ENCODE measurements at regions not wholly inside any gene's neighbourhood (a gene's known extent, or its start where the extent isn't known, plus 50 kb on each side); places are given as distances from the start of the nearest gene placed in this dataset.

- Histone ChIP-seq H3K79me2 (replicated peaks; ENCODE audit: insufficient read depth, low read length) (no peaks in the 10 kb centered on the region), H3F3A (ENCODE audit: insufficient read depth, low read length, poor library complexity, severe bottlenecking) (no peaks in the 10 kb centered on the region), H3K36me3 (ENCODE audit: insufficient read depth, low read length) (no peaks in the 10 kb centered on the region), H3K9me3 (ENCODE audit: low read length) (no peaks in the 10 kb centered on the region), H4K20me1 (ENCODE audit: insufficient read depth) (no peaks in the 10 kb centered on the region), H3K4me3 (ENCODE audit: low read length) (no peak overlapping the region), H3K27me3 (ENCODE audit: insufficient read depth, low read depth, low read length) (no peaks in the 10 kb centered on the region), H3K27ac (ENCODE audit: low read length) (no peak overlapping the region), H2AFZ (ENCODE audit: low read depth, low read length) (no peak overlapping the region), H3K4me2 (ENCODE audit: low read length) (no peak overlapping the region), H3K9me2 (ENCODE audit: insufficient read depth, low read length) (no peaks in the 10 kb centered on the region), H3K9ac (ENCODE audit: low read length) (no peak overlapping the region)
- TF ChIP-seq REST (IDR thresholded peaks at IDR 0.05; ENCODE audit: borderline replicate concordance) (no peak), EZH2 (IDR thresholded peaks at IDR 0.05; ENCODE audit: borderline replicate concordance, insufficient read depth, low read length, poor library complexity, severe bottlenecking) (no peak), RAD21 (conservative IDR thresholded peaks at IDR 0.05) (no peak), POLR2AphosphoS5 (IDR thresholded peaks at IDR 0.05) (no peak), SMC3 (conservative IDR thresholded peaks at IDR 0.05; ENCODE audit: poor library complexity) (no peak), MXI1 (conservative IDR thresholded peaks at IDR 0.05; ENCODE audit: poor library complexity, severe bottlenecking) (no peak), EP300 (conservative IDR thresholded peaks at IDR 0.05; ENCODE audit: poor library complexity, severe bottlenecking) (no peak), TAF1 (IDR thresholded peaks at IDR 0.05; ENCODE audit: low read depth) (no peak)
- TF ChIP-seq, protein P1, sequence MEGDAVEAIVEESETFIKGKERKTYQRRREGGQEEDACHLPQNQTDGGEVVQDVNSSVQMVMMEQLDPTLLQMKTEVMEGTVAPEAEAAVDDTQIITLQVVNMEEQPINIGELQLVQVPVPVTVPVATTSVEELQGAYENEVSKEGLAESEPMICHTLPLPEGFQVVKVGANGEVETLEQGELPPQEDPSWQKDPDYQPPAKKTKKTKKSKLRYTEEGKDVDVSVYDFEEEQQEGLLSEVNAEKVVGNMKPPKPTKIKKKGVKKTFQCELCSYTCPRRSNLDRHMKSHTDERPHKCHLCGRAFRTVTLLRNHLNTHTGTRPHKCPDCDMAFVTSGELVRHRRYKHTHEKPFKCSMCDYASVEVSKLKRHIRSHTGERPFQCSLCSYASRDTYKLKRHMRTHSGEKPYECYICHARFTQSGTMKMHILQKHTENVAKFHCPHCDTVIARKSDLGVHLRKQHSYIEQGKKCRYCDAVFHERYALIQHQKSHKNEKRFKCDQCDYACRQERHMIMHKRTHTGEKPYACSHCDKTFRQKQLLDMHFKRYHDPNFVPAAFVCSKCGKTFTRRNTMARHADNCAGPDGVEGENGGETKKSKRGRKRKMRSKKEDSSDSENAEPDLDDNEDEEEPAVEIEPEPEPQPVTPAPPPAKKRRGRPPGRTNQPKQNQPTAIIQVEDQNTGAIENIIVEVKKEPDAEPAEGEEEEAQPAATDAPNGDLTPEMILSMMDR (IDR thresholded peaks at IDR 0.05; ENCODE audit: poor library complexity, severe bottlenecking) = no peak
Measured at GRCh38 chrX:39764441-39764914, 333.3 kb downstream of the BCOR start.

DNA sequence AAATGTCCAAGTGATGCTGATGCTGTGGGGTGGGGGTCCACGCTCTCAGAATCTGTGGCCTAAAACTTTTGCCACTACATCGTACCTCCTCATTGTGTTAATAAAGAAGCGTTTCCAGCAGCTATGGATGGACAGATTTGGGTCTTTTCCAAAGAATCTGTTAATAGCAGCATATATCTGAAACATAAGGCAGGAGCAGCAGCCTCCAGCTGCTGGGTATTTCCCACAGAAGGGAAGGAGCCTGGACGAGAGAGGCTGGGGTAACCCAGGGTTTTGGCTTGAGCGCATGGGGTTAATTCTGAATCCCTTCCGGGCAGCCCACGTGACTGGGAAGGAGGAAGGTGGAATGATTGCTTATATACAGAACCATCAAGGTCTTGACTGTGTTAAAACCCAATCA is 332.4 kb downstream of the BCOR start:
- H3K9me3 ChIP-seq (ENCODE audit: low read length) = no peaks in the 10 kb centered on the region
- no peak overlapping the region for H3K4me3 ChIP-seq (ENCODE audit: low read length)
- H3K27ac ChIP-seq (ENCODE audit: low read length) = no peak overlapping the region
- H3K27me3 ChIP-seq (ENCODE audit: insufficient read depth, low read depth, low read length) = no peaks in the 10 kb centered on the region
- no peaks in the 10 kb centered on the region for H3K9me2 ChIP-seq (ENCODE audit: insufficient read depth, low read length)
- H3K79me2 ChIP-seq (replicated peaks; ENCODE audit: insufficient read depth, low read length) = no peaks in the 10 kb centered on the region
- TF ChIP-seq EZH2 (IDR thresholded peaks at IDR 0.05; ENCODE audit: borderline replicate concordance, insufficient read depth, low read length, poor library complexity, severe bottlenecking) = no peak
- TF ChIP-seq, protein P1 (IDR thresholded peaks at IDR 0.05; ENCODE audit: poor library complexity, severe bottlenecking) = no peak
- no peaks in the 10 kb centered on the region for H4K20me1 ChIP-seq (ENCODE audit: insufficient read depth)
- no peak overlapping the region for H2AFZ ChIP-seq (ENCODE audit: low read depth, low read length)
- no peaks in the 10 kb centered on the region for H3K36me3 ChIP-seq (ENCODE audit: insufficient read depth, low read length)
- no peak overlapping the region for H3K9ac ChIP-seq (ENCODE audit: low read length)
- H3F3A ChIP-seq (ENCODE audit: insufficient read depth, low read length, poor library complexity, severe bottlenecking) = no peaks in the 10 kb centered on the region
- no peak overlapping the region for H3K4me2 ChIP-seq (ENCODE audit: low read length)
